ENCODE measurements at regions not wholly inside any gene's neighbourhood (a gene's known extent, or its start where the extent isn't known, plus 50 kb on each side); places are given as distances from the start of the nearest gene placed in this dataset.
"Not testable (repeated sequence)": the region's sequence is repeated elsewhere in the genome, so short reads cannot be mapped to it uniquely, and the experiment has no call there.

GRCh38 chr7:42722198-42722597, 189.7 kb downstream of the C7orf25 start:
- no peak for DNase-seq (ENCODE audit: low read depth in 2 of 2)

GRCh38 chr7:42720991-42721796, 190.7 kb downstream of the C7orf25 start:
- DNase-seq (ENCODE audit: low read depth in 2 of 2): no peak

DNA sequence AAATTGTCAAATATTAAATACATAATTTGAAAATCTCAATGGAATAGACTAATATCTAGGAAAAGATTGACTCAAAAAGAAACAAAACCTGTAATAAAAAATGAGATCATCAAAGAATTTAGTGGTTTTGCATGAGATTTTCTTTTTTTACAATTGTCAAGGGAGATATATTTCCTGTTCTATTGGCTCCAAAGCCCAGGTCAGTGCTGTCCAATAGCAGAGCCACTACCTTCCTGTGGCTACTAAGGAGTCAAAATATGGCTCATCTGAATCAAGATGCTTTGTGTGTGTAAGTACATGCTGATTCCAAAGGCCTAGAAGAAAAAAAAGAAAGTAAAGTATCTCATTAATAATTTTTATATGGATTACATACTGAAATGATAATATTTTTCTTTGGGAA, 191.9 kb downstream of the C7orf25 start:
- DNase-seq (ENCODE audit: low read depth in 2 of 2): no peak

- DNase-seq (ENCODE audit: low read depth in 2 of 2): not testable (repeated sequence)
Measured at GRCh38 chr7:42718466-42718865, 193.4 kb downstream of the C7orf25 start.

DNA sequence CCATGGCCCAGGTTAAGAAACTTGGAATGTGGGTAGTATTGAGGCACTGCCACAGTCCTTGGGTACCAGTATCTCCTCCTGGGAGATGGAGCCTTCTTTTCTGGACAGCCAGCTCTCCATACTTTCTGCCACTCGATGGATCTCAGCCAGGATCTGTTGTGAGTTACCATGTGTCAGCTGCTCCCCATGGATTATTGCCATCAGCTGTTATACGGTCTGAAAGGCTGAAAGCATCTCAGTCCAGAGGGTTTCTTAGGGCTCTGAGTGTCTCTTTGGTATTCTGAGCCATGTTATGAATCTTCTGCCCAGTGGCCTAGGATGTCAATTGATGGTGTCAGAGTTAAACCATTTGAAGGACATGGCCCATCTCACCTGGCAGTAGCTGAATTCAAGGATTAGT, 197.5 kb downstream of the C7orf25 start:
- no peak for DNase-seq (ENCODE audit: low read depth in 2 of 2)

DNA sequence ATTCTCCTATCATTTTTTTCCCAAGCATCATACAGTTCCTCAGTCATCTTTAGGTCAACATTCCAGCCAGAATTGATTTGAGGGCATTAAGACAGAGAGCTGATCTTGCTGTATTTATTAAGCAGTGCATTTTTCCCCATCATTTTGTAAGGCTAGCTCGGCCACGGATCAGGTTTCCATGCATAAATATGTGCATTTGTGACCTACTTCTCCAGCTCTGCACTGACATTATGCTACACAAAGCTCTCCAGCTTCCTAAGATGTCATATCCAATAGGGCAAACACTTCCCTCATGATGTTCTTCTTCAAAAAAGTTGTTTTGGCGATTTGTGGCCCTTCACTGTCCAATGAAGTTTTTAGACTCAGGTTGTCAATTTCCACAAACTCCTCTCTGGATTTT, 202.6 kb downstream of the C7orf25 start:
- DNase-seq (ENCODE audit: low read depth in 2 of 2): no peak

- DNase-seq (ENCODE audit: low read depth in 2 of 2): no peak
Measured at GRCh38 chr7:42704710-42705109, 207.2 kb downstream of the C7orf25 start.

DNA sequence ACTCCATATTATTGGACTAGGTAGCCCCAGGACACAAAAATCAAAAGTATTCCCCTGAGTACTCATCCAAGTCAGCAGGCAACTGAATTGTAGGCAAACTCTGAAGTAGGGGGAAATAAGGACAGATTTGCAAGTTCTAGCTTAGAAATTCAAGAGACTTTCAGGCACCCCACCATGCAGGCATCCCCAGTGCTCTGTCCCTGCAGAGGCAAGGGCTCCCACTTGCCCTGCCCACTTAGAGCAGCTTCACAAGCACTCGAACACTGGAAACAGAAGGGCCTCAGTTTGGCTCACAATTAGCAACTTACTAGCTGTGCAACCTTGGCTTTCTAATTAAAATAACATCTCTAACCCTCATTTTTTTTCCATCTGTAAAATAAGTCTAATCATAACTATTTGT, 209.2 kb downstream of the C7orf25 start:
- DNase-seq (ENCODE audit: low read depth in 2 of 2): no peak

DNA sequence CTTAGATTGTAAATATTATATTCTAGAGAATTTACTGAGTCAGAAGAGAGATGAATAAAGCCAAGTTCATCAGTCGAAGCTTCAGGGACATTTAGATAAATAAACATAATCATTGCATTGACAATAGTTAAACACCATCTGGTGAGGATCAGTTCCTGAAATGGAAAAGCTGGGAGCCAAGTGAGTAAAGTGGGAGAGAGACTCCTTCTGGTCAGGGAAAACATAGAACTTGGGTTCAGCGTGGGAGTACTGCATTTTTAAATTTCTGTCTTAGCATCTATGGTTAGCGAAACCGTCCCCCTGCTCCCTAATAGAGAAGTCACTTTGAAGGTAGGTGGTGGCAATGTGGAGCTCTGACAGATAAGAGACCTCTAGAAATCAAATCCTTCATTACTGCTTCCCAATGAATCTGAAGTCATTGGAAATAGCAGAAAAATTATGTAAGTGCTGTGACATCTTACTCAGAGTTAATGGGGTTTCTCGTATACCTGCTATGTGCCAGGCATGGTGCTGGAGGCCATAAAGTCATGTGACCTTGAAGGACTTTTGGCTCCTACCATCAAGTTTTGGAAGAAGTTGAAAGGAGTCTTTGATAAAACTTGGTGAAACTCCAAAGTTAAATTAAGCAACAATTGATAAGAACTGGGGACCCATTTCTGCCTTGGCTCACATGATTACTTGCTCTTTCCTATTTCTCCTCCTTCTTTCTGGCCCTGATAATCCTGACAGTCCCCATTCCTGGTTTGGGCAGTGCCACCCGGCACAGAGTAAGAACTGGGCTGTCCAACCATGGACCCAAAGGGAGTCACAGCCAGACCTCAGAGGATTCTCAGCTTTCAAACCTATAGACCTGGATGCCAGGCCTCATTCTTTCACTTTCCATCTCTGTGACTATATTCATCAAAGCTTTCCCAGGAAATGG, 211.2 kb downstream of the C7orf25 start:
- DNase-seq (ENCODE audit: low read depth in 2 of 2): no peak

- no peak for DNase-seq (ENCODE audit: low read depth in 2 of 2)
Measured at GRCh38 chr7:42699380-42700178, 212.3 kb downstream of the C7orf25 start.

DNA sequence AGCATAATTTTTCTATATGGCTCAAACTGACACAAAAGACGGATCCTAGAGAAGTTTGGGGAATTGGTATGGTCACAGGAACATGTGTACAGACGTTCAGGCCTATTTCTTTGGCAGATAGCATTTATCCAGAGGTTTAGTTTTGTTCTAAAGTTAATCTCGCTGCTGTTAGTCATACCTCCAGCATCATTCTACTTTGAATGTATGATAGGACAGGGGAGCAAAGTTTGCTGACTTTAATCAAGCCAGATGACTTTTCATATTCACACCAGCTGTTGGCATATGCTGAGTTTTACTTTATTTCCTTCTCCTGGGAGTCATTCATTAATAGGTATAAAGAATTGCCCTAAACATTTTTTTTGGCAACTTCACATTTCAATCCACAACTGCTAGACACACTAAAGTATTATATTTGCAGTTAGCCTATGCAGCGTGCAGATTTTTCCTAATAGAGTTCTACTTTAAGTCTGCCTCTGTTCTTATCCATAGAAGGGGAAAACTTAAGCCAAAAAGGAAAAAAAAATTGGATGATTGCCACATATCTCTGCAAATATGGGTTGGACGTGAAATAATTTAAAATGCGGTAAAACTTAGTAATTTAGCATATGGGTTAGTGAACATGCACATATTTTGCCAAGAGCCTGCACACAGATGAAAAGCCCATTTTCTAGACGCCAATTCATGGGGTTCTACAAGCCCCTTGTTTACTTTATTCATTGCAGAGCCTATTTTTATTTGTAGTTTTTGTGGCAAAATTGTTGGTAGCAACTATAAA, 213.1 kb downstream of the C7orf25 start:
- DNase-seq (ENCODE audit: low read depth in 2 of 2): no peak

DNA sequence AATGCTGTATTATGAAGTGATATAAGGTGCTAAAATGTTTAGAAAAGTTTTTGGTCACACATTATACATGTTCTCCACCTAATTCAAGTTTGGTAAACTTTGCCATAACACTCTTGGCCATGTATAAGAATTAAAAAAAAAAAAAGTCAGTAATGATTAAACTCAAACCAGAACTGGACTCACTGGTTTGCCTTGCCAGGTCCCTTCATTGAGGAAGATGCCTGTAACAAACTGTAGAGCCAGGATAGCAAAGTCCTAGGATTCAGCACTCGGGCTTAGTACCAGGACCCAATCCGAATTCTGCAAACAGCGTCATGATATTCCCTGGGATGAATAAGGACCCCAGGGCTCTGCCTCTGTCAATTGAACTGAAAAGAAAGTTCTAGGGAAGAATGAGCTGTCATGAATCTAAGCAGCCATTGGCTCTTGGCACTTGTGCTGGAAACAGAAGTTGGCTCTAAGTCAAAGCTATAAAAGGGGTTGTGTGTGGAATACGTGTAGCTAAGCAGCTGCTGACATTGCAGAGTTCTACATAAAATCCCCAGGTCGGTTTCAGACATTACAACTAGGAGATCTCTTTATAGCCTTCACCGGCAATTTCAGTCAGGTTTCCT, 216.9 kb downstream of the C7orf25 start:
- DNase-seq (ENCODE audit: low read depth in 2 of 2): no peak

GRCh38 chr7:42693722-42694121, 218.1 kb downstream of the C7orf25 start:
- no peak for DNase-seq (ENCODE audit: low read depth in 2 of 2)

DNA sequence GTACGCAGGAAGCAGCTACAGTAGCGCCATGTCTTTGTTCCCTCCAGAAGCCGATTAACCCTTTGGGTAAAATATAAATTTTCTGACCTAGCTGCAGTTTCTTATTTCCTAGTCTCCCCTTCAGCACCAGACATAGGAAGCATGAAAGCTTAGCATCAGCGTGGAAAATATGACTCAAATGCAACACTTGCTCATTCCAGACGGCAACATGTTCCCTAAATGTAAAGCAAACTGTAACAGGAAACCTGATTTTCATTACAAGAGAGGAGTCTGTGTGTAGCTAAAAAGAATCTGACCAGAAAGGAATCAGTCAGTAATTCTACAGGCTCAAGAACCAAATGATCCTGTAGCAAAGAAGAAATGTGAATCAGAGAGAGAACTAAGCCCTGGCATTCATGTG, 219.2 kb downstream of the C7orf25 start:
- no peak for DNase-seq (ENCODE audit: low read depth in 2 of 2)

DNA sequence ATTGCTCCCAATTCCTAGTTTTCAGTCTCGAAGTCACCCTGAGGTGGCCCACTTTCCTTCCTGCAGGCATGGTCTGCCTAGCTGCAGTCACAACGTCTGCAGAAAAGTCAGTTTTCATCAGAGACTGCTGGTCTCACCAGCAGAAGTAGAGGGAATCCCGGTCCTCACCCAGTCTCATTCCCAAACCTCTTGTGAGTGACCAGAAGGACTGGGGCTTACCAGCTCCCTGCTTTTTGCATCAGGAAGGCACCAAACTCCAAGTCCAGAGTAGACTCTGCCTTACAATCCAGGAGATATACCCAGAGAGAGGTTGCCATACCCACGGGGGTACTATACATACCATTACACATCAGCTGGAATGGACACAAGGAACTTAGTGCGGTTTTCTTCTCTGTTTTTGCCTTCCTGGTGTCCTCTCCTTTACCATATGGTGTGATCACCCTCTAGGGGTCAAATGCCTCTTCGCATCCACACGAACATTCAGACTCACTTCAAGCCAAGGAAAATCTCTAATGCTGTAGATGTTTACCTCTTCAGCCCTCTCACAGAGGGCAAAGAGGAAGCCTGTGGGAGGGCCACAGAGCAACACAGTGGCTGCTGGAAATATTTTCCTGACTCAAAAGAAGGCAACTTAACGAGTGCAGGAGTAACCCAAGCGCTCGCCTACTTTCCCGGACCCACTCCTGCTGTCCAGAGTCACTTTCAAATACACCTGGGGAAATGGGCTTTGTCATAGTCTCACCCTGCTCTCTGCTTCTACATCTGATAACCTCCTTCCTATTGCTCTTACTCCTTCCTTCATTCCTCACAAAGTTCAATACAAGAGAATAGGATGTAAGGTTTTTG, 220.9 kb downstream of the C7orf25 start:
- DNase-seq (ENCODE audit: low read depth in 2 of 2): no peak

- DNase-seq (ENCODE audit: low read depth in 2 of 2): no peak
Measured at GRCh38 chr7:42689626-42690025, 222.2 kb downstream of the C7orf25 start.

- no peak for DNase-seq (ENCODE audit: low read depth in 2 of 2)
Measured at GRCh38 chr7:42688056-42688371, 223.9 kb downstream of the C7orf25 start.

DNA sequence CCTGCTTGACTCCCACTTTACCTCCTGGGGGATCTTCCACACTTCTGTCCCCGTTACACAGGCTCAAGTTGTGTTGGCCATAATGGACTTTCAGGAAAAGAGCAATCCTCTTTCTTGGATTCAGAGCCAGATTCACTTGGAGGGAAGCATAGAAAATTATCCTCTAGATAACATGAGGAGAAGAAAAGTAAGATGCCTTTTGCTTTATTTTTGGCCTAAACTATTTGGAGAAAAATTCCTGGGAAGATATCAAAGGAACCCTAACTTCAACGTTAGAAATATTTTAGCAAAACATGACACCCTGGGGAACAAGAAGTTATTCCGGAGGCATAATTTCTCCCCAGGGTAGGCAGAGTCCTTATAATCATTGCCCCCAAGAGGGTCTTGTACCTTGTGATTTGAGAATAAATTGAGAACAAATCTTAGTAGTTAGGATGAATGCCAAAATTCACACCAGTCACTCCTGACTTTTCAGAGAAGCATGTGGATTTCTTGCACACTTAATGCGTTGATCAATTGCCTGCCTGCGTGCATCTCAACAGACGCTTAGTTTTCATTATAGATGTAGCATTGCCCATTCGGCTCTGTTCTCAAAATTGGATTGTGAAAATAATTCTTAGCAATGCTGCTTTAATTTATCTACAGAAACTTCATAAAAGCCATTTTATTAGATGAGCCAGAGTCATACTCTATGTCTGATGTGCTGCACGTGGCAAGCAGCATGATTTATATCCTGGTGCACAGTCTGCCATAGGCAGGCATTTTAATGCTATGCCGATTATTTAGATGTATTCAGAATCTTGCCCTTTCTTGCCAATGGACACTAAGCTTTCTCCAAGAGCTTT, 224.4 kb downstream of the C7orf25 start:
- no peak for DNase-seq (ENCODE audit: low read depth in 2 of 2)

GRCh38 chr7:42686594-42687156, 225.2 kb downstream of the C7orf25 start:
- DNase-seq (ENCODE audit: low read depth in 2 of 2): no peak
